Heart left ventricle (tissue), 16 donors: ENCODE measurements at regions not wholly inside any gene's neighbourhood (a gene's known extent, or its start where the extent isn't known, plus 50 kb on each side); places are given as distances from the start of the nearest gene placed in this dataset.

ENCODE experiments used
- ATAC-seq, 4 donors: fragments of 200-7000 bp; cut with Tn5 transposase; one replicate each; pipeline ENCODE4 v1.9.1; 2020 to 2022; ENCODE audit warnings: moderate library complexity in 4 of 4, mild to moderate bottlenecking in 3 of 4, moderate number of reproducible peaks in 1 of 4
- DNase-seq, 5 donors: peaks; one replicate each; pipeline ENCODE4 v3.0.0-alpha.2; 2020
- H3K27ac ChIP-seq, 12 donors: fragments of 200-600 bp; sonication (generic) in 4 of 12; one replicate each; pipeline versions ENCODE4 v1.5.0 to v1.8.0; 2016 to 2022; ENCODE audit warnings: mild to moderate bottlenecking in 2 of 12
- H3K27me3 ChIP-seq, 9 donors: fragments of 200-600 bp; sonication (generic) in 2 of 9; one replicate each; pipeline versions ENCODE4 v1.5.1 to v1.8.0; 2016 to 2022; ENCODE audit warnings: mild to moderate bottlenecking in 3 of 9
- H3K36me3 ChIP-seq, 9 donors: fragments of 200-600 bp; sonication (generic) in 2 of 9; one replicate each; pipeline versions ENCODE4 v1.5.0 to v1.8.0; 2018 to 2022; ENCODE audit warnings: mild to moderate bottlenecking in 2 of 9
- H3K4me1 ChIP-seq, 12 donors: fragments of 200-600 bp; sonication (generic) in 4 of 12; one replicate each; pipeline versions ENCODE4 v1.5.0 to v1.8.0; 2016 to 2022; ENCODE audit warnings: mild to moderate bottlenecking in 3 of 12
- H3K4me3 ChIP-seq, 12 donors: fragments of 200-600 bp; sonication (generic) in 4 of 12; one replicate each; pipeline versions ENCODE4 v1.5.0 to v1.8.0; 2017 to 2022; ENCODE audit warnings: mild to moderate bottlenecking in 9 of 12, moderate library complexity in 4 of 12
- H3K9me3 ChIP-seq, 12 donors: fragments of 200-600 bp; sonication (generic) in 4 of 12; one replicate each; pipeline versions ENCODE4 v1.5.0 to v1.8.0; 2016 to 2022; ENCODE audit warnings: mild to moderate bottlenecking in 1 of 12
- CTCF ChIP-seq, 12 donors: fragments of 200-600 bp; sonication (generic) in 4 of 12; IDR thresholded peaks; one replicate each; pipeline versions ENCODE4 v1.5.0 to v1.8.0; 2018 to 2022; ENCODE audit warnings: antibody characterized with exemption in 12 of 12, mild to moderate bottlenecking in 5 of 12
- POLR2A ChIP-seq, 2 donors: fragments of 450-650 bp; IDR thresholded peaks; one replicate each; pipeline ENCODE4 v1.6.1; 2017; ENCODE audit warnings: antibody characterized with exemption in 2 of 2, mild to moderate bottlenecking in 2 of 2, moderate library complexity in 2 of 2
- WGBS, 4 donors: extraction: QIAGEN DNeasy Blood & Tissue Kit in 2 of 4; methylation state at CpG; one replicate each; pipeline versions ENCODE4 v1.1.5 to v1.1.7; 2013 to 2018; 5-methylcytosine and 5-hydroxymethylcytosine counted together
- intact Hi-C, 10 donors: fragments of 100-400 bp; cut with DNase I; formaldehyde crosslinking; loops; one replicate each; pipeline versions ENCODE4 v1.11.1 to v1.14.2; 2022
- donor health status: ischemic (EF 13 %, LVEDD 7.1; RV severe dilation, severe dysfunction).
- donor health status: healthy with polysubstance abuse.
- donor health status: DM: no; HTN: yes; CAD: no.
- donor health status: DM: no; HTN: no; CAD: no.
- donor health status: ischemic (EF 25% LVEDD 6.9; RV normal size, moderate dysfunction).
- donor health status: ischemic (EF 25% LVEDD 5.7; RV mildly dilated, moderate dysfunction).
- donor health status: healthy.
- donor health status: DM: yes; HTN: yes; CAD: no.
- donor health status: ischemic (EF 35%, LVEDD 5.7; RV mildly dilated, moderate dysfunction).
- donor health status: nonischemic (EF 11% LVEDD 7.7; RV severe dilation, severe dysfunction).
- donor health status: DM: yes; HTN: yes; CAD: no.
- donor health status: PGD.
- donor health status: ischemic (EF 29% LVEDD 5.4; RV normal size, mild dysfunction).
- donor health status: nonischemic (EF 23%, LVEDD 6.1; RV moderate dilation, normal function).

- no peaks in the 10 kb centered on the region for H3K27me3 ChIP-seq
- WGBS, 4 donors: 83 to 96% (median 90%) methylated on average over 1 of the region's 1 CpG
- no peaks in the 10 kb centered on the region for H3K36me3 ChIP-seq
- DNase-seq (no peak), ATAC-seq (no peak)
- no peak for TF ChIP-seq CTCF (IDR thresholded peaks at IDR 0.05)
- TF ChIP-seq POLR2A (IDR thresholded peaks at IDR 0.05): no peak
- H3K4me1 ChIP-seq: no peaks in the 10 kb centered on the region
- H3K4me3 ChIP-seq: no peak overlapping the region
- intact Hi-C loops: no loop called here
- peaks cover 0 to 12% (median 0%) of the 10 kb centered on the region in 12 donors for H3K9me3 ChIP-seq
- no peak overlapping the region for H3K27ac ChIP-seq
Measured at GRCh38 chr15:46151786-46152185, 517.0 kb downstream of the SQOR start.

GRCh38 chr15:46166750-46167149, 531.9 kb downstream of the SQOR start:
- intact Hi-C loops: no loop called here
- no peaks in the 10 kb centered on the region for H3K36me3 ChIP-seq
- ATAC-seq: no peak
- H3K9me3 ChIP-seq: peaks cover 0 to 42% (median 18%) of the 10 kb centered on the region in 12 donors
- no peak overlapping the region for H3K4me3 ChIP-seq
- no peaks in the 10 kb centered on the region for H3K4me1 ChIP-seq
- no peak overlapping the region for H3K27ac ChIP-seq
- TF ChIP-seq POLR2A (IDR thresholded peaks at IDR 0.05): no peak
- TF ChIP-seq CTCF (IDR thresholded peaks at IDR 0.05): peak in 1 of 12 donors; percentile 10
- WGBS, 4 donors: 22 to 37% (median 33%) methylated on average over 1 of the region's 1 CpG
- H3K27me3 ChIP-seq: no peaks in the 10 kb centered on the region
- DNase-seq: no peak

- TF ChIP-seq POLR2A (IDR thresholded peaks at IDR 0.05) (no peak), CTCF (IDR thresholded peaks at IDR 0.05) (no peak)
Measured at GRCh38 chr15:46170326-46170725, 535.5 kb downstream of the SQOR start.

GRCh38 chr15:46174122-46174521, 539.3 kb downstream of the SQOR start:
- WGBS, 4 donors: 86 to 89% (median 88%) methylated on average over 2 of the region's 2 CpGs
- TF ChIP-seq CTCF (IDR thresholded peaks at IDR 0.05) (no peak), POLR2A (IDR thresholded peaks at IDR 0.05) (no peak)
- Histone ChIP-seq H3K27me3 (no peaks in the 10 kb centered on the region), H3K36me3 (no peaks in the 10 kb centered on the region), H3K27ac (no peak overlapping the region), H3K9me3 (peaks cover 0 to 43% (median 14%) of the 10 kb centered on the region in 12 donors), H3K4me1 (no peaks in the 10 kb centered on the region), H3K4me3 (no peak overlapping the region)
- intact Hi-C loops: no loop called here
- DNase-seq (no peak), ATAC-seq (no peak)

More at GRCh38 chr15:46170326-46170725, 535.5 kb downstream of the SQOR start:
- H3K27ac ChIP-seq: no peak overlapping the region
- intact Hi-C loops: no loop called here
- peaks cover 0 to 37% (median 13%) of the 10 kb centered on the region in 12 donors for H3K9me3 ChIP-seq
- H3K4me3 ChIP-seq: no peak overlapping the region
- no peaks in the 10 kb centered on the region for H3K4me1 ChIP-seq
- 88 to 92% (median 90%) methylated on average over 3 of the region's 3 CpGs for WGBS, 4 donors
- H3K36me3 ChIP-seq: no peaks in the 10 kb centered on the region
- ATAC-seq: no peak
- DNase-seq: no peak
- H3K27me3 ChIP-seq: no peaks in the 10 kb centered on the region
